GM12875 (cell line): ENCODE measurements at regions not wholly inside any gene's neighbourhood (a gene's known extent, or its start where the extent isn't known, plus 50 kb on each side); places are given as distances from the start of the nearest gene placed in this dataset.
"Not testable (repeated sequence)": the region's sequence is repeated elsewhere in the genome, so short reads cannot be mapped to it uniquely, and the experiment has no call there.

Experiments
- H3K4me3 ChIP-seq: one replicate; pipeline ENCODE4 v1.5.1; 2011; ENCODE audit warnings: low read depth, low read length, control low read depth
- TF ChIP-seq, protein P1 (sequence below): IDR thresholded peaks from 2 replicates; pipeline ENCODE4 v1.5.1; 2011; ENCODE audit warnings: low read depth, mild to moderate bottlenecking, control low read depth, inconsistent platforms, low read length, moderate library complexity, borderline replicate concordance; ENCODE audit not compliant: insufficient read depth

DNA sequence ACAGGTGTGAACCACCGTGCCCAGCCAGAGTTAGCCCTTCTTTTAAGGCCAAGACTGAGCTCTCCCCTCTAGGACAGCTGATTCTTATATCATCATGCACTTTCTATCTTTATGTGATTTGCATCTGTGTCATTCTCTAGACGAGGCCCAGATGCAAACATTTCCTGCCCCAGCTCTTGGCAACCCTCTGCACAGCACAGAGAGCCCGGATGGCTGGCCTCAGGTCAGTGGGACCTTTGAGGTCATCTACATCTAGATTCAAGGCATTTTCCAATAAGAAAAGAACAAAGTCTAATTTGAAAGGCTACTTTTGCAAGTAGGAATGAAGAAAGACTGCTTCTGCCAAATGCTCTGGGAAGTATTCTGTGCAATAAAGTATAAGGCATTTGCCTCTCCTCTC is 109.0 kb upstream of the DAB2 start:
- TF ChIP-seq, protein P1, sequence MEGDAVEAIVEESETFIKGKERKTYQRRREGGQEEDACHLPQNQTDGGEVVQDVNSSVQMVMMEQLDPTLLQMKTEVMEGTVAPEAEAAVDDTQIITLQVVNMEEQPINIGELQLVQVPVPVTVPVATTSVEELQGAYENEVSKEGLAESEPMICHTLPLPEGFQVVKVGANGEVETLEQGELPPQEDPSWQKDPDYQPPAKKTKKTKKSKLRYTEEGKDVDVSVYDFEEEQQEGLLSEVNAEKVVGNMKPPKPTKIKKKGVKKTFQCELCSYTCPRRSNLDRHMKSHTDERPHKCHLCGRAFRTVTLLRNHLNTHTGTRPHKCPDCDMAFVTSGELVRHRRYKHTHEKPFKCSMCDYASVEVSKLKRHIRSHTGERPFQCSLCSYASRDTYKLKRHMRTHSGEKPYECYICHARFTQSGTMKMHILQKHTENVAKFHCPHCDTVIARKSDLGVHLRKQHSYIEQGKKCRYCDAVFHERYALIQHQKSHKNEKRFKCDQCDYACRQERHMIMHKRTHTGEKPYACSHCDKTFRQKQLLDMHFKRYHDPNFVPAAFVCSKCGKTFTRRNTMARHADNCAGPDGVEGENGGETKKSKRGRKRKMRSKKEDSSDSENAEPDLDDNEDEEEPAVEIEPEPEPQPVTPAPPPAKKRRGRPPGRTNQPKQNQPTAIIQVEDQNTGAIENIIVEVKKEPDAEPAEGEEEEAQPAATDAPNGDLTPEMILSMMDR, result no peak

DNA sequence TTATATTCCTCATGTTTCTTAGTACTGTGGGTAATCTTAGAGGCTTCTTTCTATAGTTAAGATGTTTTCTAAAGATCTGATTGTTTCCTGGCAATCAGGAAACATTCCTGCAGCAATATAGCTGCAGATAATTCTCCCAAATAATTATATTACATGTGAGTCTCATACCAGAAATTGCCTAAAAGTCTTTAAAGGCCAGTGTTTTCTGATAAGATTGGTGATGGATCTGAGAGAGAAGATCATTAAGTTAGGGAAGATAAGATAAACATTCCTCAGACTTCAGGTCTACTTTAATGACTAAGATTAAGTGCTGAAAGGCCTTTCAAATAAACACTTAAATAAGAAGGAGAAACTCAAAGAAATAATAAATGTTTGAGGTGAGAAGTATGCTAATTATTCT is 107.7 kb upstream of the DAB2 start:
- no peak overlapping the region for H3K4me3 ChIP-seq
- TF ChIP-seq, protein P1, result no peak

More for the DNA sequence above, 109.0 kb upstream of the DAB2 start:
- H3K4me3 ChIP-seq, result no peak overlapping the region

DNA sequence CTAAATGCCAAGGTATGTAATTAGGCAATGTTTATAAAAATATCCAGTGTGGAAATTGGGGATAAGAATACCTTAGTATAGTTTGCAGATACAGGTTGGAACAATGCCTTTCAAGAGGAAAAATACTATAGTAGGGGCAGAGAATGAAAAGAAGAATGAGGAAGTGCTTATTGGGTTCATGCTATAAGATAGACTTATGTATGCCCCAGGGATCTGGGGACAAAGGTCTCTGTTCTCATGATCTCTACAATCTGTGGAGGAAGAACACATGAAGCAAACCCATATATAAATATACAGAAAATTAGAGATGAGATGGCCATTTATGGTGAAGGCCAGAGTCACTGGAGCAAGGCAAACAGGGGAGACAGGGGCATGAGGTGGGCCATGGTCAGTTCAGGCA is 106.5 kb upstream of the DAB2 start:
- TF ChIP-seq, protein P1, result no peak
- no peak overlapping the region for H3K4me3 ChIP-seq

DNA sequence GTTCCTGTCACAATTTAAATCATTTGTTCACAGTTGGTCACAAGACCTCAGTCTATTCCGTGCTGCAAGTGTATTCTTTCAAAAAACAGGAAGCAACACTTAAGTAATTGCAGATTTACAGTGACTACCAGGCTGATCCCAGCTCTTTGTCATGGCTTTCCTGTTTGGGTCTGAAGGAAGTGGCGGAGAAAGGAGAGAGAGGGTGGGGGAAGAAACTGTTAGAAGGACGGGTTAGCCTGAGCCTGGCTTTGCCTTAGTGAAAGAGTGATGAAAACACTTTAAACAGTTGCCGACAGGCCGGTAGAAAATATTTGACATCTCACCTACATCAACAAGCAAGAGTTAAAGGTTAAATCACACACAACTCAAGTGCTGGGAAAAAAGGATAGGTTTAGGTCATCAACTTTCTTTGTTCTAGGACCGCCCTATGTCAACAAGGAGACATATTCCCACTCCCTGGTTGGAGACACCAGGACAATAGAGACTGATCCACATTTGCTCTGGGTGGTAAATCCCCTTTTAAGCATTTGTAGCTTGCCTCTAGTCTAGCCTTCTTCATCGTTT is 102.2 kb upstream of the DAB2 start:
- TF ChIP-seq, protein P1, result no peak
- H3K4me3 ChIP-seq, result no peak overlapping the region

DNA sequence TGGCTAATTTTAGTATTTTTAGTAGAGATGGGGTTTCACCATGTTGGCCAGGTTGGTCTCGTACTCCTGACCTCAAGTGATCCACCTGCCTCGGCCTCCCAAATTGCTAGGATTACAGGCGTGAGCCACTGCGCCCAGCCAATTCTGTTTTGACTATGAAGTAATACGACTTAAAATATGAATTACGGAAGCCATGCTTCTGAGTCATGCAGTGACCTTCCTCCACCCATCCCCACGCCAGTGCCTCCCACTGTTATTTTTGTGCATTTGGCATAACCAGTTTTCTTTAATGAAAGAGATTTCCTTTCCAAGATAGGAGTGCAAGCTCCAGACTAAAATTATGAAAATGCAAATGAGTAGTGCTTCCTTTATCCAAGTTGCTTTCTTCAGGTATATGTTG is 101.0 kb upstream of the DAB2 start:
- H3K4me3 ChIP-seq, result not testable (repeated sequence)

DNA sequence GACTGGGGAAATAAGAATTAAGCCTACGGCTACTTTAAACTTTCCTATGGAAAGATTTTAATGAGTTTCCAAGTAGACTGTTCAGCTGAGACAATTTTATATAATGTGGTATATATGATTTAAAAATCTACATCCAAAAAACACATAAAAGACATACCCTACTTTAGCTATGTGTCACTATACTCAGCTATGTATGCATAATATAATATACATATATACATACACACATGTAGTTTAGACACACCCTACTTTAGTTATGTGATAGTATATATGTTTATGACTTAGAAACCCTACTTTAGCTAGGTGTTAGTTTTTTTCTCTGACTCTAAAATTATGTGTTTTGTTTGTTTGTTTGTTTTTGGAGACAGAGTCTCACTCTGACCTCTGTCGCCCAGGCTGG is 100.5 kb upstream of the DAB2 start:
- no peak overlapping the region for H3K4me3 ChIP-seq
- TF ChIP-seq, protein P1, result no peak

DNA sequence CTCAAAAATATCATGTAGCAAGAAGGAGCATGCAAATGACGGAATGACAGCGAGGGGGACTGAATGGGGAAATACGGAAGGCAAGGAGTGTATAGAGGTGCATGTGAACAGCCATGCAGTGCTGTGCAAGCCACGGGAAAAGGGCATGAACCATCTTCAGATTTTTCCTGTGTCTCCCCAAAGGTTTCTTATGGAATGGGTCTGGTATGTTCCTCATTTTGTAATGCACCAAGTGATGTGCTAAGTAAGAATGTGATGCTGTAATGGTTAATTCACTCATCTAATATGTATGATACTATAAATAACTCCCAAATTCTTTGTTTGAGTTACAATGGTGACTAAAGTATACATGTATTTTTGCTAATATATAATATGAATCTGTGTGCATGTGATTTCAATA is 99.0 kb upstream of the DAB2 start:
- TF ChIP-seq, protein P1, result no peak
- H3K4me3 ChIP-seq, result no peak overlapping the region
